ENCODE measurements at regions not wholly inside any gene's neighbourhood (a gene's known extent, or its start where the extent isn't known, plus 50 kb on each side); places are given as distances from the start of the nearest gene placed in this dataset.

DNA sequence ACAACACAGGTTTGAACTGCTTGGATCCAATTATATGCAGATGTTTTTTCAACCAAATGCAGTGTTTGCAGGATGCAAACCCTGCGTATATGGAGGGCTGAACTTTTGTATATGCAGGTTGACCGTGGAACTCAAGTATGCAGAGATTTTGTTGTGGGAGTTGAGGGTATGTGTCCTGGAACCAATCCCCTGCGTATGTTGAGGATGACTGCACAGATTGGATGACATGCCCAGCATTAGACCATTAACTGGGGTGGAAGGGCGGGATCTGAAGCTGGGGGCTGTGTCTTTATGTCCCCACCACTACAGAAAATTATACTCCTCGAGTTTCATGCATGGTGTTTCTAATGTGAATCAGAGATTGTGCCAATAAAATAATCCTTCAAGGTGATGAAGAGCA is 162.2 kb upstream of the RMST start:
- Histone ChIP-seq H3K4me1 (replicated peaks) (no peaks in the 10 kb centered on the region), H3K9me3 (no peaks in the 10 kb centered on the region), H3K27ac (no peak overlapping the region), H3K4me3 (no peak overlapping the region), H3K27me3 (replicated peaks; ENCODE audit: insufficient read depth) (no peaks in the 10 kb centered on the region), H3K36me3 (no peaks in the 10 kb centered on the region)
- intact Hi-C loops (cut with DNase I), result loop anchor here (10.0 kb wide), 1 partner anchor 316 kb away; no protein-coding TSS in a partner anchor
- DNase-seq (ENCODE audit: low spot score), result no peak
- no peak for TF ChIP-seq POLR2A (IDR thresholded peaks at IDR 0.05)
- TF ChIP-seq, protein P1, sequence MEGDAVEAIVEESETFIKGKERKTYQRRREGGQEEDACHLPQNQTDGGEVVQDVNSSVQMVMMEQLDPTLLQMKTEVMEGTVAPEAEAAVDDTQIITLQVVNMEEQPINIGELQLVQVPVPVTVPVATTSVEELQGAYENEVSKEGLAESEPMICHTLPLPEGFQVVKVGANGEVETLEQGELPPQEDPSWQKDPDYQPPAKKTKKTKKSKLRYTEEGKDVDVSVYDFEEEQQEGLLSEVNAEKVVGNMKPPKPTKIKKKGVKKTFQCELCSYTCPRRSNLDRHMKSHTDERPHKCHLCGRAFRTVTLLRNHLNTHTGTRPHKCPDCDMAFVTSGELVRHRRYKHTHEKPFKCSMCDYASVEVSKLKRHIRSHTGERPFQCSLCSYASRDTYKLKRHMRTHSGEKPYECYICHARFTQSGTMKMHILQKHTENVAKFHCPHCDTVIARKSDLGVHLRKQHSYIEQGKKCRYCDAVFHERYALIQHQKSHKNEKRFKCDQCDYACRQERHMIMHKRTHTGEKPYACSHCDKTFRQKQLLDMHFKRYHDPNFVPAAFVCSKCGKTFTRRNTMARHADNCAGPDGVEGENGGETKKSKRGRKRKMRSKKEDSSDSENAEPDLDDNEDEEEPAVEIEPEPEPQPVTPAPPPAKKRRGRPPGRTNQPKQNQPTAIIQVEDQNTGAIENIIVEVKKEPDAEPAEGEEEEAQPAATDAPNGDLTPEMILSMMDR (IDR thresholded peaks at IDR 0.05), result no peak
- TF ChIP-seq POLR2AphosphoS5 (IDR thresholded peaks at IDR 0.05), result no peak
- 84% methylated on average over 5 of the region's 5 CpGs for WGBS

DNA sequence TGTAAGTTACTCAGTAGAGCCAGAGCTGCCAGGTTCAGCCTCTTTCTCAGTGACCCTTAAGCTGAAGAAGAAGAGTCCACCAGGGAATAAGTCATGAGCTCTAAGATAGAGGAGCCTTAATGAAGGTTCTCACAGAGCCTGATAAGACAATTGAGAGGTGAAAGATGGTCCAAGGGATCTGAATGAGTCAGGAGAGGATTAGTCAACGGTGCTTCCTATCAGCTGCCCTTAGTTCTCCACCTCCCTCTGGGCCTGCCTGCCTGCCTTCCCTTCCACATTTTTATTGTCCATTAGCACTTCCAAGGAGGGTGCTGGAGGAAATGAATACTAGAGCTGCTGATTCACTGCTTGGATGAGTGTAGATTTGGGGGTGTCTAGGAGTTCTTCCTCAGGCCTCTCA is 161.7 kb upstream of the RMST start:
- no peaks in the 10 kb centered on the region for H3K9me3 ChIP-seq
- 68% methylated on average over 1 of the region's 1 CpG for WGBS
- no peak overlapping the region for H3K4me3 ChIP-seq
- no peak overlapping the region for H3K27ac ChIP-seq
- H3K4me1 ChIP-seq (replicated peaks), result no peaks in the 10 kb centered on the region
- DNase-seq (ENCODE audit: low spot score), result no peak
- no peaks in the 10 kb centered on the region for H3K27me3 ChIP-seq (replicated peaks; ENCODE audit: insufficient read depth)
- intact Hi-C loops (cut with DNase I), result loop anchor here (10.0 kb wide), 1 partner anchor 316 kb away; no protein-coding TSS in a partner anchor
- no peaks in the 10 kb centered on the region for H3K36me3 ChIP-seq
- TF ChIP-seq POLR2A (IDR thresholded peaks at IDR 0.05) (no peak), POLR2AphosphoS5 (IDR thresholded peaks at IDR 0.05) (no peak)
- TF ChIP-seq, protein P1 (IDR thresholded peaks at IDR 0.05), result no peak

DNA sequence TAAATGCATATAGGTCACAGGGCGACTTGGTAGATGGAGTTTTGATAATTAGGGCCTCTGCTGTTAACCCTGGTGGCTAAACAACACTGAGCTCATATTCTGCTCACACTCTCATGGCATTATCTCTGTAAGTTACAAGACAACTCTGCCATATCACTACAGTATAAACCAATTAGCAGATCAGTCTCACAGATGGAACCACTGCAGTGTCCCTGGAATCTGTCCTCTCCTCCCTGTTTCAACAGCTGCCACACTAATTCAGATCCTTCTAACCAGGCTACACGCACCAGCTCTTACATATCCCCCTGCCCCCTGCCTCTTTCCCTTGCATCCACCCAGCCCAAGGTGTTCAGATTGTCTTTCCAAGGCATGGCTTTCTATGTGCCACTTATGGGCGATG is 161.0 kb upstream of the RMST start:
- TF ChIP-seq POLR2A (IDR thresholded peaks at IDR 0.05), result no peak
- TF ChIP-seq POLR2AphosphoS5 (IDR thresholded peaks at IDR 0.05), result no peak
- TF ChIP-seq, protein P1 (IDR thresholded peaks at IDR 0.05), result no peak
- Histone ChIP-seq H3K36me3 (no peaks in the 10 kb centered on the region), H3K27me3 (replicated peaks; ENCODE audit: insufficient read depth) (no peaks in the 10 kb centered on the region), H3K4me3 (no peak overlapping the region), H3K9me3 (no peaks in the 10 kb centered on the region), H3K27ac (no peak overlapping the region), H3K4me1 (replicated peaks) (no peaks in the 10 kb centered on the region)
- DNase-seq (ENCODE audit: low spot score), result no peak
- WGBS, result 88% methylated on average over 3 of the region's 3 CpGs
- intact Hi-C loops (cut with DNase I), result loop anchor here (10.0 kb wide), 1 partner anchor 317 kb away; no protein-coding TSS in a partner anchor

DNA sequence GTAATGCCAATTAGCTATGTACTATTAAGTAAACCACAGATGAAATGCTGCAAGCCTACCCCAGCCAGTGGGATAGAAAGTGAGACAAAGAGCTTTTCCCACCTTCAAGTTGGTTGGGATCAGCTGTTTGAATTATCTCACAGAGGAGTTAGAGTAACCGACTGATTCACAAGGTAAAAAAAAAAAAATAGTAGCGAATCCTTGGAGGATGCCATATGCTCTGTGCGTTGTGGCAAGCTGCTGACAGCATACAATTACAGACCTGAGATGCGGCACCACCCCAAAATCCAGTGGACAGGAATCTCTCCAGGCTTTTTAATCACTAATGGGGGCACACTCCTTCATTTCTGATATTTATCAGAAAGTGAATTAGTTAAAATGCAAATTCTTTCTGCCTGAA is 157.0 kb upstream of the RMST start:
- H3K36me3 ChIP-seq, result no peaks in the 10 kb centered on the region
- no peaks in the 10 kb centered on the region for H3K4me1 ChIP-seq (replicated peaks)
- no peak for DNase-seq (ENCODE audit: low spot score)
- H3K27me3 ChIP-seq (replicated peaks; ENCODE audit: insufficient read depth), result no peaks in the 10 kb centered on the region
- H3K4me3 ChIP-seq, result no peak overlapping the region
- no peaks in the 10 kb centered on the region for H3K9me3 ChIP-seq
- 87% methylated on average over 4 of the region's 4 CpGs for WGBS
- H3K27ac ChIP-seq, result no peak overlapping the region
- intact Hi-C loops (cut with DNase I), result loop anchor here (10.0 kb wide), 1 partner anchor 321 kb away; no protein-coding TSS in a partner anchor
- TF ChIP-seq, protein P1 (IDR thresholded peaks at IDR 0.05), result no peak
- TF ChIP-seq POLR2A (IDR thresholded peaks at IDR 0.05), result no peak
- TF ChIP-seq POLR2AphosphoS5 (IDR thresholded peaks at IDR 0.05), result no peak

DNA sequence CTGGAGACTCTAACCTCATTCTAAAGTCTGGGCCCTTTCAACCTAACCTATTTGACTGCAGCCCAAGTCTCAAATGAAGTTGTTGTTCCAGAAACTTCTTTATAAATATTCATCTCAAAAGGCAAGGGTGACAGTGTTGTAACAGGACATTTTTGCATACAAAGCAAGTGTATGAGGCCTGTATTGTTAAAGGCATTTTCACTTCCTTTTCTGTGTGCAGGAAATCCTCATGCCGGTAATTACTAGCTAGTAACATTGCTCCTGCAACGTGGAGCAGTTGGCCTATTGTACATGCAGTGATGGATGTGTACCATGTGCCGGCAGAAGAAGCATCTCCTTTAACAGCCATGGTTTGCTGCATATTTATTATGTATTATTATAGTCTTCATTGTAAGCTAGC is 156.5 kb upstream of the RMST start:
- no peak for TF ChIP-seq POLR2AphosphoS5 (IDR thresholded peaks at IDR 0.05)
- TF ChIP-seq, protein P1 (IDR thresholded peaks at IDR 0.05), result no peak
- no peak for TF ChIP-seq POLR2A (IDR thresholded peaks at IDR 0.05)
- Histone ChIP-seq H3K36me3 (no peaks in the 10 kb centered on the region), H3K4me3 (no peak overlapping the region), H3K27me3 (replicated peaks; ENCODE audit: insufficient read depth) (no peaks in the 10 kb centered on the region), H3K27ac (no peak overlapping the region), H3K9me3 (no peaks in the 10 kb centered on the region), H3K4me1 (replicated peaks) (no peaks in the 10 kb centered on the region)
- intact Hi-C loops (cut with DNase I), result loop anchor here (10.0 kb wide), 1 partner anchor 321 kb away; no protein-coding TSS in a partner anchor
- no peak for DNase-seq (ENCODE audit: low spot score)
- 76% methylated on average over 3 of the region's 3 CpGs for WGBS

Measured in prostate gland (tissue), 2 donors.